Activated gamma-delta T cell (primary cell): ENCODE measurements at regions not wholly inside any gene's neighbourhood (a gene's known extent, or its start where the extent isn't known, plus 50 kb on each side); places are given as distances from the start of the nearest gene placed in this dataset.
"Not testable (repeated sequence)": the region's sequence is repeated elsewhere in the genome, so short reads cannot be mapped to it uniquely, and the experiment has no call there.

Source experiments
- DNase-seq: peaks from one replicate; lab custom pipeline; 2025; lab: John Stamatoyannopoulos, UW

DNA sequence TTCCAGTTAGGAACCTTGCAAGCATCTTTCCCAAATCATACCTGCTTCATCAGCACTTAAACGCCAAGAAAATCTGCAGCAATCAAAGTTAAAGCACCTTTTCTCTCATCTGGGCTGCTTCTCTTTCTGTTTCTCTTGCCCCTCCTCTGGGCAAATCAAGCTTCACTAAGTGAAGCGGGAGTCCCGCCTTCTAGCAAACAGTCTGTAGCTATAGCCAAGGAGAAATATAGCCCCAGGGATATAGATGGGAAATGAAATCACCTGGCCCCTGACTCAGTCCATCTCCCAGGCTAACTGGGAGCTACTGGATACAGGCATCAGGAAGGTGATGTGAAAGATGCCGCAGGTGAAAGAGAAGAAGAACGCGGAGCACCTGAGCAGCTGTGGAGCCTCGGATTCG lies 481.9 kb downstream of the C6orf118 start:
- no peak for DNase-seq

DNA sequence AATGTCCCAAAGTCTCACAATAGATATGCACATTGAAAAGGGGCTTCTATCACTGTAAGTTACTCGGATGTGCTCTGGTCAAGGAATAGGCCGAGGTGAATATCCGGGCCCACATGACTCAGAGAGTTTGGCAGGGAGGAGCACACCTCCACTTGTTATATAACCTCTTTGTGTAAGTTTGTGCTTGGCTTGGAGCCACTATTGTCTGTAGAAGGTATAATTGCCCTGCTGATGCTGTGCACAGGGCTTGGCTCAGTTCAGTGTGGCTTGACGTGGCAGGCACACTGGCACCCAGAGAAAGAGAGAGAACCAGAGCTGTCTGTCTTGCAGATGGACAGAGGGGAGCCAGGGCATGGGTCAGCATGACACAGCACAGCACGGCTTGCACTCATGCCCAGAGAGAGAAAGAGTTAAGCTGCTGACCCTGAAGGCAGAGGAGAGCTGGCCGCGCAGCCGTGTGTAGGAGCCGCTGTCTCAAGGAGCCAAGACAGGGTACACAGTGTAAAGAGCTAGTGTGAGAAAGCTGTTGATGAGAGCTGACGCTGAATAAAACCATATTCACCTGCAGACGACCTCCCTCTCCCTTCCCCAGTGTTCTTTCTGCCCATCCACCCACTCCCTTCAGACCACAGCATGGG lies 482.5 kb downstream of the C6orf118 start:
- DNase-seq, result no peak

DNA sequence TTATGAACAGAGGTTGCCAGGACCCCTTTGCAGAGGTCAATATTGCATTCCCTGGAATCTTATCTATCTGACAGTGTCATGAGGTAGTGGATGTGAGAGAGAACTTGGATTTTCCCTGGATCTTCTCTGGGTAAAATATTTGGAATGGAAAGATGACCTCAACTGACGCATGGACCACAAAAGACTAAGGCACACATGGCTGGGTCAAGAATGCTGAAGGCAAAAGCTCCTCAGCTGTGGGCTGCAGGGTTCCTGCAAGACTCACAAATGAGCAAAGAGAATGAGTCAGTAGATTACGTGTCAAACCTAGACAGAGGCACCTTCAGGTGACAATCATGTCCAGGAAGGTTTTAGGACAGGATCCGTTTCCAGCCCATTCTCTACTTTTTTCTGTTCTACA lies 484.0 kb downstream of the C6orf118 start:
- DNase-seq, result no peak

DNA sequence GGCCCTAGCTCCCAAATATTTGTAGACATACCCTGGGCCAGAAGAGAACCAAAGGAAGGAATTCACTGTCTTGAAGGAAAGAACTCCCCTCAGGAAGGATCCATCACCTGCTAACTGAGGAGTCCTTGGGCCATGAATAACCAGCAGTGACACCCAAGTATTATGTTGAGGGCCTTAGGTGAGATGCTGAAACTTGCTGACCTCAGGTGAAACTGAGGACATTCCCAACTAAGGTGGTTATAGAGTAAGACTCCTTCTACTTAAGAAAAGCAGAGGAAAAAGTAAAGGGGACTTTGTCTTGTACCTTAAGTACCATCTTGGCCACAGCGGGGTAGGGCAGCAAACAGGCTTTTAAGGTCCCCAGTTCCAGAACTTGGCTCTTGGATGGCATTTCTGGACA lies 491.7 kb downstream of the C6orf118 start:
- DNase-seq, result no peak

DNA sequence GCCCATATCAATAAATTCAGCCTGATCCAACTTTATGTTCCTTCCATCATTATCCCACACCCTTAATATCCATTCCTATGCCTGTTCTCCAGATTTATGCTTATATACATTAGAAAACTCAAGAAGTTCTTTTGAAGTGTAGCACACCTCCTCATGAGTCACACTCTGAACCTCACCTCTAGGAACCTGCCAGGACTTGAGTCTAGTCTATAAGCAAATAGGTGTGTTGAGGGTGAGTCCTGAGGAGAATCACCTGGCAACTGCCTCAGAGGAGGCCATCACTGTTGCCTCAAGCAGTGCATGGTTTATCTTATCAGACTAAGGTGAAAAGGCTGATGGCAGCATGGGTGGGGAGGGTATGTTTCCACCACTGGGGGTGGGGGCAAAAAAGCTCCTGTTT lies 496.7 kb downstream of the C6orf118 start:
- DNase-seq, result no peak

DNA sequence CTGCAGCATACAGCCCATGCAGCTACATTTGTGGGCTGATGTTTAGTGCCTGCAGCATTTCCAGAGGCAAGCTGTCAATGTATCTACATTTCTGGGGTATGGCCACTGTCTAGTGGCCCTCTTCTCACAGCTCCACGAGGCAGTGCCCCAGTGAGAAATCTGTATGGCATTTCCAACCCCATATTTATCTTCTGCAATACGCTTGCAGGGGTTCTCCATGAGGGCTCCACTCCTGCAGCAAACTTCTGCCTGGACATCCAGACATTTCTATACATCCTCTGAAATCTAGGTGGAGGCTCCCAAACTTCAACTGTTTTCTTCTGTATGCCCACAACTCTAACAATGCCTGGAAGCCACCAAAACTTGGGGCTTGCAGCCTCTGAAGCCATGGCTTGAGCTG lies 502.3 kb downstream of the C6orf118 start:
- DNase-seq, result no peak

DNA sequence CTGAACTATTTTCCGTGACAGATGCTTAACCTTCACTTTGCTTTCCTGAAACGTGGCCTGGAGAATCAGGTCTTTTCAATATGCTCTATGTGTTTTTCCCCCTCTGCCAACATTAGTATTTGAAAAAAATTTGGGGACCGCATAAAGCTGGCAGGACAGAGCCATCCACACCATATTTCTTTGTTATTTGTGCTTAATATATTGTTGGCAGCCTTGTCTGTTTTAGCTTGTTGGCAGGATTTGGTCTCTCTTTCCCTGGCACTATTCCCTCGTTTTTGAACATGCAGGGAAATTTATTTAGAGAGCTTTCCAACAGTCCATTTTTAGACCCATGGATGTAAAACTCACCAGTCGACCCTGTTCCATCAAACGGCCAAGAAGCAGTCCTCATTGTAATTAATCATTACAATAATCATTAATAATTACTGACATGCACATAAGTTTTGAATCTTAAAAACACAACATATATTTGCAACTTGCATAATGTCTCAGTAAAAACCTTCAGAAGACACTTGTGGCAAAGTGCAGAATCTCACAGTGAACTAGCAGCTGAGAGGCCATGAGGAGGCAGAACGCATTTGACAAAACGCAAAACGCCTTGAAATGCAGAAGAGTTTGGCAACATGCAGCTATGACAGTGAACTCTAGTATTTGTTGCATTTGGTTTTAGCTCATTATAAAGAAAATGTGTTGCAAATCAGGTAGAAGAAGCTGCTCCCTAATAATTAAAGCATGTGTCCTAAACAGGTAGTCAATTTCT lies 514.2 kb downstream of the C6orf118 start:
- DNase-seq, result no peak

DNA sequence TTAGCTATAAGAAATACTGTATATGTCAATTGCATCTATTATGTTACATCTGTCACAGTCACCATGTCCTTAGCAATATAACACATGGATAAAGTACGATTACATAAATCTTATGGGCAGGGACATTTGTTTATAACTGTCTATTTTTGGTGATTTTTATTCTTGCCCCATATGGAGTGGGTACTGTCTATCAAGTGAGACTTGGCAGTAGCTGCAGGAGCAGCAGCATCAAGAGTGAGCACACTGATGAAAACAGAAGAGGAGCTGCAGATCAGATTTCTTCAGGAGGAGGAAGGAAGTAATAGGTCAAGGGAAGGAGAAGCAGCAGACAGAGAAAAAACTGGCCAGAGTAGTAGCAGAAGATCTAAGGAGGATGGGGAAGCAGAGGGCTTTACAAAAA lies 516.7 kb downstream of the C6orf118 start:
- no peak for DNase-seq

DNA sequence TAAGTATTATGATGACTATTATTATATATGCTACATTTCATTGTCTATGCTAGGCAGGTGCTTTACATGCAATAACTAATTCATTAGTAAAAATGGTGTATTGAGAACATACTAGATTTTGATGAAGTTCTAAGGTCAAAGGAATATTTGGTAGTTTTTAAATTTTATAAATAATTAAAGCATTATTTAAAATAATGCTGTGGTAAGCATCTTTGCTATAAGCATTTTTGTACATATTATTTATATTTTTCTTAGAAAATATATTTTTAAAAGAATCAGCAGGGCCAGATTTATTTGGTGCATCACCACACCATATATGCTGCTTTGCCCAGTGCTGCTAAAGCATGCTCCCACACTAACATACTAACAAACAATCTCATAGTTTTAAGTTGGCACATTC lies 517.9 kb downstream of the C6orf118 start:
- no peak for DNase-seq

DNA sequence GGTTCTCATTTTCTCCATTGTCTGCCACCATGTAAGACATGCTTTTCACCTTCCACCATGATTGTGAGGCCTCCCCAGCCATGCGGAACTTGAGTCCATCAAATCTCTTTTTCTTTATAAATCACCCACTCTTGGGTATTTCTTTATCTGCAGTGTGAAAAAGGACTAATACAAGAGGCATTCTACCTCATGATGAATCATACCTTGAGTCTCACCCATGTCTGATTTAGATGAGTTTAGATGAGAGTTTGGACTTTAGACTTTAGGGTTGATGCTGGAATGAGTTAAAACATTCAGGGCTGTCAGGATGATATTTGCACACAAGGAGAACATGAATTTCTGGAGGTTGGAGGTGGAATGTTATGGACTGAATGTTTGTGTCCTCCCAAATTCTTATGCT lies 545.6 kb downstream of the C6orf118 start:
- DNase-seq, result no peak

DNA sequence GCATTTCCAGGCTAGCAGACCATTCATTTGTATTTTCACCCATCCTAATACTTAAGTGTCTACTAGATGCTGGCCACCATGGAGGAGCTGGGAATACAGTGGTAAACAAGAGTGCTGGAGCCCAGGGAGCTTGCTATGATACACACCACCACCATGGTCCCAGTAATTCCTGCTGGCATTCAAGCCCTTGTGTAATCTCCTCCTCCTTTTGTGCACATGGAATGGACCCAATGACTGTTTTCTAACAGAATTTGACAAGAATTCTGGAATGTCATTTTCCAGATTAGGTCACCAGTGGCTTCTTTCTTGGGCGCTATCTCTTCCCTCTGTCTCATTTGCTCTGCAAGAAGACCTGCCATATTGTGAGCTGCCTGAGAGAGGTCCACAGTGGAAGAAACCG lies 552.0 kb downstream of the C6orf118 start:
- DNase-seq, result no peak

DNA sequence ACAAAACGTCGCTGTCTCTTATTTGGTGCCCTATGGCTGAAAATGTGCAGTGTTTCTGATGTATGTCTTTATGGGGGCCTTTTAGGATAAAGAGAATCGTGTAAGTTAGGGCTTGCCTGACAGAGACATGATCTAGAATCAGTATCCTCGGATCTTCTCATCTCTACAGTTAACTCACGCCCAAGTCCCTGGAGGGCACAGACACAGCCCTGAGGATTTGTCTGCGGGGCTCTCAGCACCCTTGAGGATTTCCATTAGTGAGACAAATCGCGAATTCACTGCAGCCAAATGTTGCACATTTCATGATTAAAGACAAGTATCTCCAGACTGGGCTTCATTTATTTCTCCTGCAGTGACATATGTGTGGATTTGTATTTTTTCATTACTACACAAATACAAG lies 552.7 kb downstream of the C6orf118 start:
- no peak for DNase-seq

DNA sequence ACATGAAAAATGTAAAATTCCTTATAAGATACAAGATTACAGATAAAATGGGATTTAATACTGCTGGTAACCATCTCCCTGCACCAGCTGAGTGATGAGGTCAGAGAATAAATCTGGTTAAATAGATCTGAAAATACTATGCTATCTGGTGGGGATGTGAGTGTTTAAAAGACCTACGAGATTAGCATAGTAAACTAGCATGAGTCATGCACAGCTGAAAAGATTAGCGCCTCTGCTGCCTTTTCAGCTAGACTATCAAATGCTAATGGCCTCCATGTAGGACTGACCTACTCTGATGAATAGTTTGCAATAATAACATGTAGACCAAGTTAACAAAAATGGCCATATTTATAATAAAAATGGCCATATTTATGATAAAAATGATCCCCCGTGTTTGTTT lies 553.3 kb downstream of the C6orf118 start:
- DNase-seq, result no peak

DNA sequence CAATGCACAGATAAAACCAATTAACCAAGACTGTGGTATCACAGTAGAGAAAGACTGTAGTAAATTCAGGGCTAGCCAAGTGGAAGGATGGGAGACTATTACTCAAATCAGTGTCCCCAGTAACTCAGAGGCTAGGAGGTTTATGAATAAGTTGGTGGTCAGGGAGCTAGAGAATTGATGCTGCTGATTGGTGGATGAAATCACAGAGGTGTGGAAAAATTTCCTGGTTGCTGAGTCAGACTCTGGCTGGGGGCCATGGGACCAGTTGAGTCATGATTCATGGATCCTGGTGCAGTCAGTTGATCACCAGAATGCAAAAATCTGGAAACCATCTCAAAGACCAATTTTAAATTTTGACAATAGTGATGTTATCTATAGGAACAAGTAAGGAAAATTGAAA lies 555.9 kb downstream of the C6orf118 start:
- DNase-seq, result no peak

DNA sequence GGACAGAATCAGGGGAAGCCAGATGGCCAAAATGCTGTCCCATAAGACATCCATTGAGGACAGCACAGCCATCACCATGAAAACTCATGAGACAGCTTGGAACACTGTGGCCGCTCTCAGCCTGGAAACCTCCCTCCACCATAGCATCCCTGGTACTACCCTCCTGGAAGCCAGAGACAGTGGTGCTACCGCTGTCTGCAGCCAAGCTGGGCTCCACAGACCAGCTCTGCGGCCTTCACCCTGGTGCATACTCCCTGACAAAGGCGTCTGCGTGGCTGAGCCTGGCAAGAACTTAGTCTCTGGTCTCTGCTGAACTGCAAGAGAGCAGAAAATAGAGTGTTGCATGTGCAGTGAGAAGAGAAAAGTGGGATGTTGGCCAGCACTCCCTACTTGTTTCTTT lies 558.0 kb downstream of the C6orf118 start:
- DNase-seq, result no peak

DNA sequence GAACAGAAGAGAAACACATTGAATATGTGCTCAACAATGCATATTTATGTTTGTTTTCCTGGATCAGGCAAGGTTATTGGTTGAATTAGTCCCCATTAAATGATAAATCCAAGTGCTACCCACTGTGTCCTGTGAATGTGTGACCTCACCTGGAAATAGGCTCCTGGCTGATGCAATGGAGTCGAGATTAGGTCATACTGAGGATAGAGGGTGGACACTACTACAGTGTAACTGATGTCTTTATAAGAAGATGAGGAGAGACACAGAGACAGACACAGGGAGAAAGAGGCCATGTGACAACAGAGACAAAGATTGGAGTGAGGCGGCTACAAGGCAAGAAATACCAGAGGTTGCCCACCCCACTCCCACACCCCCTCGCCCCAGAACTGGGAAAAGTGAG lies 559.3 kb downstream of the C6orf118 start:
- DNase-seq, result no peak

DNA sequence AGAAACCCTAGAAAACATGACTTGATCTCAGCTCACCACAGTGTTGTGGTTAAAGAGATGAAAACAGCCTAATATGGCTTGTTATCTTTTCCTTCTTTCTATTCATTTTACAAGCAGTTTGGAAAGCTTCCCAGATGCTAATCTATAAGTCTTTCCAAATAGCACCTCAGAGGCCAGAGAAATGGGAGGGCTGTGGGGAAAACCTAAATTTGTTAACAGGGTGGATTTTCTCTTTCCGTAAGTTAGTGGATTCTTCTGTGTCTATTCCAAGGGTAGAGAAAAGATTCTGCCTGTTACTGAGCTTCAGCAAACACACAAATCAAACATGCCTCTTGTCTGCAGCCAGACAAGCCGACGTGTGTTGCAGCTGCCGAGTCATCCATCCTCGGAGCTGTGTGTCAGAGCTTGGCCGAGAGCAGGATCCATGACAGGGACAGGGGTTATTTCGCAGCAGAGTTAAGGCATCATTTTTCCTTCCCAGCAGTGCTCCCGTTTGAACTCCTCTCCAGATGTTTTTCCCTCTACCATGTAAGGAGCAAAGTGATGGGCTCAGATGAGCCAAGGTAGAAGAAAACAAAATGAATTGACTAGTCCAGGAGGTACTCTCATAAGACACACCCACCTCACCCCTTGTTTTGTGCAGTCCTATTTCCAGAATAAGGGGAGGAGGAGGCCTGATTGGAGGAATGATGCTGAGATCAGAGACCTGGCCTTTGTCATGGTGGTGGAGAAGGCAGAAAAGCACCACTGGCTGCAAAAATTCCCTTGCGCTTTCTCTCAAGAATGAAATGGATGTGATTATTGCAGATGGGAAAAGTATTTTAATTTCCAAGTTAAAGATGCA lies 560.0 kb downstream of the C6orf118 start:
- no peak for DNase-seq

DNA sequence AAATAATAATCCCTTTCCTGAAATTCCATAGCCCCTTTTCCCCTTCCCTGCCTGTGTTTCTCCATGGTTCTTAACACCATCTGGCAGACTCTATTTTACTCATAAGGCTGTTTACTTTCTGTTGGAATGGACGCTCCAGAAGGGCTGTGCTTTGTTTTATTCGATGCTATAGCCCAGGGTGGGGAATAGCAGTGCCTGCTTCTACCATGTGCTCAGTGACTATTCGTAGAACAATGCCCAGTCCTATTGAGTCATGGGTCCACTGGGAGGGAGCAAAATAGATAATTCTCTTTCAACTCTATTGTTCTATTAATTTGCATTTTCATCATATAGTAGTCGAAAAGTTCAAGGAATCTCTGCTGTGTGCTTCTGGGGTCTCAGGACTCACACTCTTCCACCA lies 565.1 kb downstream of the C6orf118 start:
- DNase-seq, result no peak

DNA sequence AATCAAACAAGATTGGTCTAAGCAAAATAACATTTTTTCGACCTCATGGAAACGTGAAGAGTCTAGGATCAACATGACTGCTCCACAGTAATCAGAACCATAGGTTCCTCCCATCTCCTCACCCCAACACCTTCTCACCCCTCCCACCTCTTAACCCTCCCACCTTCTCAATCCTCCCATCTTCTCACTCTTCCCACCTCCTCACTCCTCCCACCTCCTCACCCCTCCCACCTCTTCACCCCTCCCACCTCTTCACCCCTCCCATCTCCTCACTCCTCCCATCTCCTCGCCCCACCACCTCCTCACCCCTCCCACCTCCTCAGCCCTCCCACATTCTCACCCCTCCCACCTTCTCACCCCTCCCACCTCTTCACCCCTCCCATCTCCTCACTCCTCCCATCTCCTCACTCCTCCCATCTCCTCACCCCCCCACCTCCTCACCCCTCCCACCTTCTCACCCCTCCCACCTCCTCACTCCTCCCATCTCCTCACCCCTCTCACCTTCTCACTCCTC lies 567.4 kb downstream of the C6orf118 start:
- DNase-seq, result no peak

DNA sequence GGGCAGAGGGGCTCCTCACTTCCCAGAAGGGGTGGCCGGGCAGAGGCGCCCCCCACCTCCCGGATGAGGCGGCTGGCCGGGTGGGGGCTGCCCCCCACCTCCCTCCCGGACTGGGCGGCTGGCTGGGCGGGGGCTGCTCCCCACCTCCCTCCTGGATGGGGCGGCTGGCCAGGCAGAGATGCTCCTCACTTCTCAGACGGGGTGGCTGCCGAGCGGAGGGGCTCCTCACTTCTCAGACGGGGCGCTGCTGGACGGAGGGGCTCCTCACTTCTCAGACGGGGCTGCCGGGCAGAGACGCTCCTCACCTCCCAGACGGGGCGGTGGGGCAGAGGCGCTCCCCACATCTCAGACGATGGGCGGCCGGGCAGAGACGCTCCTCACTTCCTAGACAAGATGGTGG lies 573.3 kb downstream of the C6orf118 start:
- not testable (repeated sequence) for DNase-seq

DNA sequence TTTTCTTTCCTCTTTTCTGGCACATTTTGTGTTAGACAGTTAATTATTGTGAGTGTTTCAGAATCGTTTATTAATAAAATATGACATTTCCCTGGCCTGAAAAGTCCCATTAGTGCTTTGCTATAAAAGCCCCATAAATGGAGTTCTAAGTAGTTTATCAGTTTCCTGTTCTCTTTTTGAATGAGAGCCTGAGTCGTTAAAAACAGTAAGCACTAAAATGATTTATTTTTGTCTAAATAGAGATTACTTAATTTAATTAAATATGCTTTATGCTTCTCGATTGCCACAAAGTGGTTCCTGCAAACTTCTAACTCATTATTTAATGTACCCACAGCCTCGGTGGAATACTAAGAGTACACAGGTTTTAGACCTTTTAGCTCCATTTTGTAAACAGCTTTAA lies 577.9 kb downstream of the C6orf118 start:
- DNase-seq, result no peak

DNA sequence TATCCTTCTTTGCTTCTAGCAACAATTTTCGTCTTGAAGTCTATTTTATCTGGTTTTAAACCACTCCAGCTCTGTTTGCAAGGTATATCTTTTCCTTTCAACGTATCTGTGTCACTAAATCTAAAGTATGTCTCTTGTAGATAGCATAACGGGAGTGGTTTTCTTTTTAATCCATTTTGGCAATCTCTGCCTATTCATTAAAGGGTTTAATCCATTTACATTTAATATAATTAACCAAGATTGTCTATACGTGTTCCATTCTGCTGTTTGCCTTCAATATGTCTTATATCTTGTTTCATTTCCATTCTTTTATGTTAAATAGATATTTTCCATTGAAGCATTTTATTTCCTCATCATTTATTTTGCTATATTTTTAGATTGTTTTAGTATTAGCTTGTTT lies 587.9 kb downstream of the C6orf118 start:
- no peak for DNase-seq

DNA sequence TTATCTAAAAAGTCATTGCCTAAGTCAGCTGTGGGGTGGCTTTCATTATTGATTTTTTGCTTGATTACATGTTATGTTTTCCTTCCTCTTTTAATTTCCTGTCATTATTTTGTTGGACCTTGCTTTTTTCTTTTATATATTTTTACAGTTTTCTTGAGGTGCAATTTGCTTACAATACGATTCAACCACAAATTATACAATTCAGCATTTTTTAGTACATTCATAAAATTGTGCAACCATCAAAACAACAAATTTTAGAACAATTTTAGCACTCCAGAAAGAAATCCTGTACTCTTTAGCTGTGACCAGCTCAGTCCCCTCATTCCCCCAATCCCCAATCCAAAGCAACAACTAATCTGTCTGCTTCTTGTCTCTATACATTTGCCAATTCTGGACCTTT lies 608.9 kb downstream of the C6orf118 start:
- DNase-seq, result no peak
